GM20000 (cell line): ENCODE measurements at regions not wholly inside any gene's neighbourhood (a gene's known extent, or its start where the extent isn't known, plus 50 kb on each side); places are given as distances from the start of the nearest gene placed in this dataset.

Source experiments
- DNase-seq: peaks from one replicate; pipeline ENCODE4 v3.0.0; 2012; ENCODE audit warnings: low spot score
- CTCF ChIP-seq: IDR thresholded peaks from 2 replicates; pipeline ENCODE4 v1.5.1; 2012; ENCODE audit warnings: mild to moderate bottlenecking, control low read depth; ENCODE audit errors: extremely low read depth, missing control alignments

- DNase-seq = no peak
Measured at GRCh38 chr20:6845141-6845540, 77.7 kb downstream of the BMP2 start.

DNA sequence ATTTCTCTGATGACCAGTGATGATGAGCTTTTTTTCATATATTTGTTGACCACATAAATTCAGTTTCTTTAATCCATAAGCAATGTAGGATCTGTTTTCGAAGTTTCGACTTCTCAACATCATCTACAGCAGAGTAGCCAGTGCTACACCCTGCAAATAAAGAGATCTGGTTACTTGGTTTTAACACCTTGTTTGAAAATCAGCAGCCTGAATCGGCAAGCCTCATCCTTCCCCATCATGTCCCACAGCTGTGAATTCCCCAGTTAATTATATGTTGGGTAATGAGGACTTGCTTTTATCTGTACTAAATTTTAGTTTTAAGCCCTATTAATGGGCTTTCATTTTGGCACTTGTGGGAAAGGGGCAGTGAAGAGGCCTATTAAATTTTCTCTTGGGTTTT lies 80.6 kb downstream of the BMP2 start:
- DNase-seq = no peak
- no peak for TF ChIP-seq CTCF

More at GRCh38 chr20:6845141-6845540, 77.7 kb downstream of the BMP2 start:
- TF ChIP-seq CTCF = no peak

GRCh38 chr20:6848992-6849391 lies 81.5 kb downstream of the BMP2 start:
- no peak for TF ChIP-seq CTCF
- DNase-seq = no peak

GRCh38 chr20:6851136-6851535 lies 83.7 kb downstream of the BMP2 start:
- no peak for TF ChIP-seq CTCF
- no peak for DNase-seq

GRCh38 chr20:6852478-6852877 lies 85.0 kb downstream of the BMP2 start:
- no peak for TF ChIP-seq CTCF
- DNase-seq = no peak

GRCh38 chr20:6855104-6855503 lies 87.6 kb downstream of the BMP2 start:
- no peak for DNase-seq
- TF ChIP-seq CTCF = no peak

GRCh38 chr20:6855796-6856195 lies 88.3 kb downstream of the BMP2 start:
- no peak for TF ChIP-seq CTCF
- no peak for DNase-seq
